GM11168 (cell line): ENCODE measurements at regions not wholly inside any gene's neighbourhood (a gene's known extent, or its start where the extent isn't known, plus 50 kb on each side); places are given as distances from the start of the nearest gene placed in this dataset.
"Not testable (repeated sequence)": the region's sequence is repeated elsewhere in the genome, so short reads cannot be mapped to it uniquely, and the experiment has no call there.

Experiments
- in situ Hi-C: fragments of 300-500 bp; cut with MboI; formaldehyde crosslinking; loops from one replicate; pipeline ENCODE4 v1.12.0; 2022; ENCODE audit warnings: low sequenced_read_pairs; ENCODE audit not compliant: unreplicated experiment

DNA sequence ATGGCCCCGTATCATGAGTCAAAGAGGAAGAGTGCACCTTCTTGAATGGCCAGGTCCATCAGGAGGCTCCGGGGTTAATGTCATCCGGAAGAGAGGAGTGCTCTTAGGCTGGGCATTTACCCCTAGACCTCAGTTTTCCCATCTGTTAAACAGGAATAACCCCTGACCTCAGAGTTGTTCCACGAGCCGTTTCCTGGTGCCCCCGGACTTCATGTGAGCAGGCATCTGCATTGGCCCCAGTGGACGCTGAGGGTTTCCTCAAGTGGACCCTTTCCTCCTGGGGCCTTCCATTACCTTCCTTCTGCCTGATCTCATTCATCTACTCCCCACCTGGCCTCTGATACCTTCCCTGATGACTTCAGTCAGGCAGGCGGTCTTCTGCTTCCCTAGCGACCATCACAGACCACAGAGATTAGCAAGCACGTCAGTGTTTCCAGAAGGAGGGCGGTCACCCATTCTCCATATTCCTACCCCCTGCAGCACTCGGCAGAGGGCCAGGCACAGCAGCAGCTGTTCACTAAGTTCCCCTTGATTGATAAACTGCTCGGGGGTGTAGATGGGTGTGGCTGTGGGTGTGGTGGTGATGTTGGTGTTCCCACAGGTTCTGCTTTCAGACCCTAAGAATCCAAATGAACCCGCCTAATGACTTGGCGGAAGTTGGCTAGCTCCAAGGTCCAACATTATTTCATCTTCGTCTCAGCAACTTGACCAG lies 346.6 kb upstream of the TNRC6C start:
- in situ Hi-C loops, result no loop called here

DNA sequence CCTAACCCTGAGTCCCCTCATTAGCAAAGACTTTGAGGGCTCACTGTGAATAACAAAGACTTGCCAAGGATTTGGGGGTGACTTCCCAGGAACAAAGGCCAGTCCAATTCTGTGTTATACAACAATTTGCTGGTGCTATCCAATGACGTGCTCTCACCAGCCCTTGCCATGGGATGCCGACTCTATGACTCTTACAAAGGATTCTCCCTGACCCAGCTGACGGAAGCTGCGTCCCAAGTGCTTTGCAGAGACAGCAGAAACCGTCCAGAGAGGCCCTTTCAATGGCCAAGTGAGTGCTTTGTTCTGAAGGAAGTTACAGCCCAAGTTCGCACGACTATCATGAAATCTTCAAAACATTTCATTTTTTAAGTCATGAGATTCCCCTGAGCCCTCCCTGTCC lies 345.3 kb upstream of the TNRC6C start:
- in situ Hi-C loops, result no loop called here

DNA sequence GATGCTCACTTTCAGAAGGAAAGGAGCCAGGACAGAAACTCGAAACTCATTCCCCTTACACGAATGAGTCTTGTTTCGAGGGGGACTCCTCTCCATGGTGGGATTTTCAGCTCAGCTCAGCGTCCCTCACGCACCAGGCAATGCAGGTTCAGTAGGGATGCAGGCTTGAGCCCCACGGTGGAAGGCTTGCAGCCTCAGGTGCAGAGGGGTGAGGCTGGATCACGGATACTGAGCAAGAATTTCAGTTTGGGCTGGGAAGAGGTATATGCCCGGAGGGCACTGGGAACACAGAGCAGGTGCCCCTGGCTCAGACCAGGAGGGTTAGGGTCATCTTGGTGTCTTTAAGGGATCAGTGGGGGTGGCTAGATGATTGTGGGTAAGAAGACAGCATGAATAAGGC lies 344.9 kb upstream of the TNRC6C start:
- in situ Hi-C loops, result no loop called here

DNA sequence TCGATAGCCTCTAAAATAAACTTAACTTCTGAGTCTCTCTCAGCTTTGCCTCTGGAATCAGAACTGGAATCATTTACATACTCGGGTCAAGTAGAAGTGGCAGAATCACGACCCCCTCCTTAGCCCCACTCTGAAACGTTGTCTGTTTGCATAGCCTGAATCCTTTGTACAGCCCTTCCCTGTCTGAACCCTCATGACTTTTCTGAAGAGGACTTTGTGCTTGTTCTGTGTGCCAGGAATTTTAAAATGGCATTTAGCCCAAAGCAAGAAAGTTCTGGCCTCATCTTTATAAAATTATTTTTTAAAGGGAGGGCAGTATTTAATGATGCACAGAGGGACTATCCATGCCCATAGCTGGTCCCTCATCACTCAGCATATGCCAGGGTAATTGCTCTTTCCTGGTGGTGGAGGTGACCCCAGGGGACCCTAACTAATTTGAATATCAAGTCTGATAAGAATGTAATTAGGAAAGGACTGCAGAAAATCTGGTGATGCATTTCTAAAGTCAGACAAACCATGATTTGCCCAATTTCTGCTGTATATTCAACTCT lies 342.7 kb upstream of the TNRC6C start:
- in situ Hi-C loops, result no loop called here

- in situ Hi-C loops, result no loop called here
These were observed 342.2 kb upstream of the TNRC6C start for GRCh38 chr17:77616254-77616731.

GRCh38 chr17:77617516-77617915 lies 341.0 kb upstream of the TNRC6C start:
- in situ Hi-C loops, result no loop called here

- in situ Hi-C loops, result no loop called here
These were observed 340.3 kb upstream of the TNRC6C start for GRCh38 chr17:77618173-77618572.

DNA sequence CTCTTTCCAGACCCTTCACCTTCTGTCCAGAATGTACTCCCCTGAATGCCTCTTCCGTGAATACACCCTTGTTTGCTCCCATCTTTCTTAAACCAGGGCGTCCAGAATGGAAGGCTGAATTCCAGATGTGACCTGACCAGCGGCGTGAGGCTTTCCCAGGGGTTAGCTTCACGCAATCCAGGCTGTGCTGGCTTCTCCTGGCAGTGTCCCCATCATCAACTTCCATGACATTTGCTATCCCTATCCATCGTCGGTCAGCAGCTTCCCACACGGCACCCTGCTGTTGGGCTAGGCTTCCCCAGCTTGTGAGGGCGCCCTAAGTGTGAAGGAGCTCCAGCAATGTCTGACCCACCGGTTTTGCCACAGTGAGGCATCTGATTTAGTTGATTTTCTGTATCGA lies 339.8 kb upstream of the TNRC6C start:
- in situ Hi-C loops, result no loop called here

DNA sequence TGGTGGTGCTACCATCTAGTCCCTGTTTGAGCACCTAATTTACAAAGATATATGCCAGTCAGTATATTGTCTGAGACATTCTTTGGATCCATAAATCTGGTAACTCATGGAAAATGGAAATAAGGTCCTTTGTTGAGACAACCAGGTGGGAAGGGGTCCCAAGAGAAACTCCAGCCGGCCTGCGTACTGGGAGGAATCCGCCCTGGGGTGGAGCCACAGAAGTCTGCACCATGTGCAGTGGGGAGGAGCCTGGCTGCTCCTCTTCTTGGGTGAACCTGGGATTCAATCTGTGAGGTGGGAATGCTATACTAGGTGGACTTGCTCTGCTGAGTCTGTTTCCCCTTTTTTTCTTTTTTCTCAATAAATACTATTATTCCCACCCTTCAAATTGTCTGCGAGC lies 339.2 kb upstream of the TNRC6C start:
- in situ Hi-C loops, result no loop called here

DNA sequence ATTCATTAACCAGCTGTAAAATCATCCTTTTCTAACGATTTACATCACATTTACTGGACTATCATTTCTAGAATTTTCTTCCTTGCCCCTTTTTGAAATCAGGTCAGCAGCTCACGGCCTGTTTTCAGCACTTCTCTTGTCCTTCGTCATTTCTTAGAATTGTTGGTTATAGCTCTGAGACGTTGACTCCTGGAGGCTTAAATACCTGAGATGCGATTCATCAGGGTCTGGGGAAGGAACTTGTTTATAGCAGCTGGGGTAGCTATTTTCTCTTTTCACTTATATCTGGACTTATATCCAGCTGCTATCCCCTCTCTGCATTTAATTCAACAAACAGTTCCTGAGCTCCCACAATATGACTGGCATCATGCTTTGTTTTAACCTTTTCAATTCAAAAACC lies 338.7 kb upstream of the TNRC6C start:
- in situ Hi-C loops, result no loop called here

GRCh38 chr17:77620282-77620681 lies 338.2 kb upstream of the TNRC6C start:
- in situ Hi-C loops, result no loop called here

DNA sequence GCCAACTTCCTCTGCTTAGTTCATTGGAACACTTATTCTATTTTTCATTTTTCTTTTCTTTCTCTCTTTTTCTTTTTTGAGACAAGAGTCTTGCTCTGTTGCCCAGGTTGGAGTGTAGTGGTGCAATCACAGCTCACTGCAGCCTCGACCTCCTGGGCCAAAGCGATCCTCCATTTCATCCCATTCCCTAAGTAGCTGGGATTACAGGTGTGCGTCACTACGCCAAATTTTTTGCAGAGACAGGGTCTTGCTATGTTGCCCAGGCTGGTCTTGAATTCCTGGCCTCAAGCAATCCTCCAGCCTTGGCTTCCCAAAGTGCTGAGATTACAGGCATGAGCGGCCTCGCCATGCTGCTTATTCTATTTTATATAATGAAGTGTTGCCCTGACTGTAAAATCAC lies 336.4 kb upstream of the TNRC6C start:
- in situ Hi-C loops, result not testable (repeated sequence)

- in situ Hi-C loops, result no loop called here
These were observed 335.9 kb upstream of the TNRC6C start for GRCh38 chr17:77622647-77623046.

- in situ Hi-C loops, result not testable (repeated sequence)
These were observed 335.2 kb upstream of the TNRC6C start for GRCh38 chr17:77623321-77623720.

- in situ Hi-C loops, result no loop called here
These were observed 330.5 kb upstream of the TNRC6C start for GRCh38 chr17:77628035-77628434.

DNA sequence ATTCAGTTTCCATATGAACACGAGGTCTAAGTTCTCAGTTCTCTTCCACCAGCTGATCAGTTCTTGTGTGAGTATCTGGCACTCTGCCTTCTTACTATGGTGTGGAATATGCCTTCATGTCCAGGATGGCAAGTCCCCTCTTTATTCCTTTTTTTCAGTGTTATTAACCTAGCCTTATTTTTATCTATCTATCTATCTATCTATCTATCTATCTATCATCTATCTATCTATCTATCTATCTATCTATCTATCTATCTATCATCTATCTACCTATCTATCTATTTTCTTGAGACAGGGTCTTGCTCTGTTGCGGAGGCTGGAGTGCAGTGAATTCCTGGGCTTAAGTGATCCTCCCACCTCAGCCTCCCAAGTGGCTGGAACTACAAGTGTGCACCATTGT lies 329.2 kb upstream of the TNRC6C start:
- in situ Hi-C loops, result not testable (repeated sequence)

DNA sequence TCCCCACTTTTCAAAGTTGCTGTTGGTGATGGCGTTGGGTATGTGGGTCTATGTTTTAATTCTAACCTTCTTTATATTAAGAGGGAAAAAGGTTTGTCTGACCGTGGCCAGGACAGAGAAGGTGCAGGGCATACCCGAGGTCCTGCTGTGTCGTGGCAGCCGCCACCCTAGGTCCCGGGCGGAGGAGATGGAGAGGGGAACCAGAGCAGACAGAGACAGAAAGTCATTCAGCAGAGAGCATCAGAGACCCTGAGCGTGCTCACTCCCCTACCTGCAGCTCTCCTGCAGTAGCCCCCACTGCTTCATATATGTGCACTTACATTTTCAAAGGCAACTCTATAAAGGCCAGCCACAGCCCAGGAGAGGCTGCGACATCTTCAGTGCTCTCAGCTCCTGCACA lies 327.2 kb upstream of the TNRC6C start:
- in situ Hi-C loops, result no loop called here

DNA sequence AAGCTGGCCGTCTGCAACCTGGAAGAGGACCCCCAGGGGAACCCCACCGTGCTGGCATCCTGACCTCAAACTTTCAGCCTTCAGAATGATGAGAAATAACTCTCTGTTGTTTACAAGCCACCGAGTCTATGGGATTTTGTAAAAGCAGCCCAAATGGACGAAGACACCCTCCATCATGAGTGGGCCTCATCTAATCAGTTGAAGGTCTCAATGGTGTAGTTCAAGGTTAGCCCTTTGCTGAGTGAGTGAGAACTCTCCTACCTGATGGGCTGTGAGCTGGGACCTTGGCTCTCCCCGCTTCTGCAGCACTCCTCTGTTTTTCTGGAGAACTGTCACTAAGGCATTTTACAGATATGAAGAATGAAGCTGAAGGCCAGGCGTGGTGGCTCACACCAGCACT lies 325.9 kb upstream of the TNRC6C start:
- in situ Hi-C loops, result no loop called here

DNA sequence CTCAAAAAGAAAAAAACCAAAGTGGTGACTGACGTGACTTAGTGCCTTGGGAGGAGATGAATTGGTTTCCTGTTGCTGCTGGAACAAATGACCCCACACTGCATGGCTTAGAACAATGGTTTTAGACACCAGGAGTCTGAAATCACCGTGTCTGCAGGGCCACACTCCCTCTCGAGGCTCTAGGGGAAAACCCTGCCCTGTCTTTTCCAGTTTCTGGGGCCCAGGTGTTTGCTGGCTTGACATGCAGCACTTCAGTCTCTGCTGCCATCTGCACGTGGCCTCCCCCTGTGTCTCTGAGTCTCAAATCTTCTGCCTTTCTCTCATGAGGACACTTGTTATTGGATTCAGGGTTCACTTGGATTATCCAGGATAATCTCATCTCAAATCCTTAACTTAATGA lies 323.8 kb upstream of the TNRC6C start:
- in situ Hi-C loops, result no loop called here

DNA sequence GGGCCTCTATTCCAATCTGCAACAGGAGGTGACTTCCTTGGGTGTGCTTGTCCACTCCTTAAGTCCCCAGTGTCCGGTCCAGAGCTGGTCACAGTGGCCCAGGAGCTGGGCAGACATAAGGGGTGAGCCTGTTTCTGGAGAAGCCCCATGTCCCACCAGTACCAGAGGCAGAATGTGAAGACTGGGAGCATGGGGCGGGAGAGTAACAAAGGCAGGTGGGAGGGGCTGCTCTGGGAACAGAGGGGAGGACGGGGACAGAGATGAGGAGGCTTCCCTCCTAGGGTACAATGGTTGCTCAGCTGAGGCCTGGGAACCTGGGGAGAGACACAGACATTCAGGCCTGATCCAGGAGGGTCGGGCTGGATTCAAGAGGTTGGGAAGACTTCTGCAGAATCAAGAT lies 323.3 kb upstream of the TNRC6C start:
- in situ Hi-C loops, result no loop called here

- in situ Hi-C loops, result not testable (repeated sequence)
These were observed 322.7 kb upstream of the TNRC6C start for GRCh38 chr17:77635785-77636184.
